GM19025 (cell line): ENCODE measurements at regions not wholly inside any gene's neighbourhood (a gene's known extent, or its start where the extent isn't known, plus 50 kb on each side); places are given as distances from the start of the nearest gene placed in this dataset.

Source experiments
- ATAC-seq: cut with Tn5 transposase; IDR thresholded peaks from one replicate; pipeline ENCODE4 v1.9.1; 2021; ENCODE audit warnings: mild to moderate bottlenecking, low read depth, moderate library complexity; ENCODE audit not compliant: unreplicated experiment

GRCh38 chr7:10210000-10210399 is 763.7 kb upstream of the PHF14 start:
- ATAC-seq = no peak

- ATAC-seq = no peak
Observed at GRCh38 chr7:10211016-10211415, 762.7 kb upstream of the PHF14 start.

GRCh38 chr7:10211861-10212260 is 761.8 kb upstream of the PHF14 start:
- no peak for ATAC-seq

- ATAC-seq = no peak
Observed at GRCh38 chr7:10212649-10213048, 761.0 kb upstream of the PHF14 start.

DNA sequence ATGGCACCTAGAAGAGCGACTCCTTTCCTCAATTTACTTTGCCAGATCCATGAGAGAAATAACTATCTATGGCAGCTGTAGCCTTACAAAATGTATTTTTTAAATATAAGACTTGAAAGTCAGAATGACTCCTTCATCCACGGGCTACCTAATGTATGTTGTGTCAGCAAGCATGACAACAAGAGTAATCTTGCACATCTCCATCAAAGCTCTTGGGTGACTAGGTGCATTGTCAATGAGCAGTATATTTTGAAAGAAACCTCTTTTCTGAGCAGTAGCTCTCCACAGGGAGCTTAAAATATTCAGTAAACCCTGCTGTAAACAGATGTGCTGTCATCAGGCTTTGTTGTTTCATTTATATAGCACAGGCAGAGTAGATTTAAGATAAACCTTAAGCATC is 757.2 kb upstream of the PHF14 start:
- ATAC-seq = no peak

DNA sequence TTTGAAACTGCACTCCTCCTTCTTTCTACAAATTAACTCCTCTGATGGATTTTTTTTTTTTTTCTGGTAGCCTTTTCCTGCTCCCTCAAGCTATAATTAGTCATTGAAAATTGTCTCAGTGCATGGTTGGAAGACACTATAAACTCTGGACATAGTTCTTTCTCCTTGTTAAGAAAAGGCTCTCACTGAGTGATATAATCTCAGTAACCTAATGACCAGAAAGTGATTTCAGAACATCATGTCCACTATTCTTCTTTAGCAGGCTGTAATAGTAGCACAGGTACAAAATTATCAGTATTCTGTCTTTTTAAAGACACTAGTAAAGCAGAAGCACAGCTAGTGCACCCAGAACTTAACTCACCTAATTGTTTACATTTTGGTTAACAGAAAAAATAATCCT is 752.6 kb upstream of the PHF14 start:
- no peak for ATAC-seq

DNA sequence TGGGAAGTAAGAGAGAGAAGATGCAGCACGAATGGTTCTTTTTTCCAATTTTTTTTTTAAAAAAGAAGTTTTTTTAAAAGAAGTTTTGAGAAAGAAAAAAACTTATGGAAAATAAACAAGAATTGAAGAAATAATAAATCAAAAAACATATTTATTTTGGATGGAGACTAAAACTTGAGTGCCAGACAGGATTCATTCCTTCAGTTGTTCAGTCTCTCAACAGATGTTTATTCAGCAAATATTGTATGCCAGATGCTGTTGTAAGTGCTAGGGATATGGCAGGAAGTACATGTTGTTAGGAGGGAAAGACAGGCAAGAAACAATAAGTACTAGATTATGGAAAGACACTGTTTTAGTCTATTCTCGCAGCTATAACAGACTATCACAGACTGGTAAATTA is 750.7 kb upstream of the PHF14 start:
- ATAC-seq = no peak

GRCh38 chr7:10225275-10225674 is 748.4 kb upstream of the PHF14 start:
- ATAC-seq = no peak

DNA sequence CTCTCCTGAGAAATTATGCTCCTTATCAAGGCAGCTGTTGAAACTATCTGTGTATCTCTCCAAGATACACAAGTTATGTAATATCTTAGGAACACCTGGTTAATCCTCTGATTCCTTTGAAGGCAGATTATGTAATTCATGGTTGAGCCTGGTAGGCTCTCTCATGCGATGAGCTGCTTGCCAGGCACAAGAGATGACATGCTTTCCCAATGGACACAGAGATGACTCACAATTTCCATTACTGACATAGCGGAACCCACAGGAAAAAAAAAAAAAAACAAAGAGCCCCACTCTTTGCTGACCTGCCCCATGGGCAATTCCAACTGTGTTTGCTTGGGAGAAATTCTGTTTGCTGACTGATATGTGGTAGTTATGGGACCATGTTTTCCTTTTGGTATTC is 736.4 kb upstream of the PHF14 start:
- ATAC-seq = no peak

- no peak for ATAC-seq
Observed at GRCh38 chr7:10238641-10239040, 735.0 kb upstream of the PHF14 start.

DNA sequence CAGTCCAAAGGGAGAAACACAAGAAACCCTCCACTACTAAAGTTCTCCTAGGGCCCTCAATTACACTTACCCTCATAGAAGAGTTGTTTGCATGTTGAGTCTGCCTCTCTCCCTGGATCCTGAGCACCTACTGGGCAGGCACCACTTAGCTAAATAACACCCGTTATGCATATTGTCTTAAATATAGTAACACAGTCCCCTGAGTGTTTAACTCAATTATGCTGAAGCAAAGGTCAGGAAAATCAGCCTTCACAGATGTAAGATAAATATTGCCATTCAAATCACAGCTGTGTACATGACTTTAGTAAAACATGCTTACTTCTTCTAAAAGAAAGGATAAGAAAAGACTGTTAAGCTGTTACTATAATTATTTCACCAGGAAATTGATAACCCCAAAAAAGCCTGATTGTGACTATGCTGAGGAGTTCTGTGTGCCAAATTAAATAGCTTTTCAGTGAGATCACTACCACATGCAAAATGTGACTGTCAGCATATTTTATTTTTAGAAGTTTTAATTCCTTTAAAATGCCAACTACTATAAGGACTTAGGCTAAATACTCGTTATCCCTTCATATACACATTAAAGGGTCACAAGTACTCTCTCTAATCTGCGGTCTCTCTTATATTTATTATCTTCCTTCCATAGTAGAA is 733.9 kb upstream of the PHF14 start:
- no peak for ATAC-seq

GRCh38 chr7:10245406-10245805 is 728.3 kb upstream of the PHF14 start:
- no peak for ATAC-seq

DNA sequence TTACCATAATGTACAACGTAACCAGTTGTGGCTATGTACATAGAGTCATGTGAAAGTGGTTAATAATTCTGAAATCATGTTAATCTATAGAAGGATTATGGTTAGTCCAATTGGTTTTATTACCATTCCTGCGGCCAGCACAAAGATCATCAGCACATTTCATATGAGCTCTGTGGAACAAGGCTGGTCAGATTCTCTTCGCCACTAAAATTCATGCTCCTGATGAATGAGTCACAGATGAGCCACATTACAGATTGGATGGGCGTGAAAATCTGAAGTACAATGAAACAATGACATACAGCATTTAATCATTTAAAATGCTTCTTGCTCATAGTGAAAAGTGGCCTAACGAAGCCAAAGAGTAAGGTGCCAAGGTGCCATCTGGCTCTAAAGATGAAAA is 716.2 kb upstream of the PHF14 start:
- no peak for ATAC-seq

DNA sequence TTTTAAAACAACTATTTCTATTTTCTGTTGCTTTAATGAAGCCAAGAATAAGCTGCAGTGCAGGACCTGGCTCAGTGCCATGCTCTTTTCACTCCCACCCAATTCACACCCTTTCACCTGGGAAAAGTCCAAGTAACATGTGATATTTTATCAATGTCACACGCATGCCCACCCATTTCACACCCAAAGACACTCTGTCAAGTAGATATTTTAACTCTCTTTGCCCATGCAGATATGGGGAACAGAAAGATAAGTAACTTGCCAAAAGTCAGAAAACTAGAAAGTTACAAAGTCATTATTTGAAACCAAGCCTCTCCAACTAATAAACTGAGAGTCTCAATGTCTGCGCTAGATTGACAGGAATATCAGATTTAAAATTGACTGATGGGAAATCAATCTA is 706.7 kb upstream of the PHF14 start:
- ATAC-seq = no peak

DNA sequence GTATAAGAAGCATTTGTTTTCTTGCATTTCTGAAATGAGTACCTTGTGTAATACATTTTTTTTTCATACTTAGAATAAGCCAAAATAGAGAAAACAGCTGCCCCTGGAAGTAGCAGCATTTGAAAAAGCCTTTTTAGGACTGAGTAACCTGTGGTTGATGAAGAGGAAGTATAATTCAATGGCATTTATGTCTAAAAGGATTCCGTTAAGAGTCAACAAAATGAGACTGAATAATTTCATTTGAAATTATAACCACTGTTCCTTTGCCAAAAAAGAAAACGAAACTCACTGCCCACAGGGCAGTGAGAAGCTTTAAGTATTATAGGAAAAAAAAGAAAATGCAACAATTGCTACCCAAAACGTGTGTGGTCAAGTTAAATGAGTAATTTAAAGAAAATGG is 705.6 kb upstream of the PHF14 start:
- ATAC-seq = no peak

GRCh38 chr7:10282909-10283308 is 690.8 kb upstream of the PHF14 start:
- no peak for ATAC-seq

DNA sequence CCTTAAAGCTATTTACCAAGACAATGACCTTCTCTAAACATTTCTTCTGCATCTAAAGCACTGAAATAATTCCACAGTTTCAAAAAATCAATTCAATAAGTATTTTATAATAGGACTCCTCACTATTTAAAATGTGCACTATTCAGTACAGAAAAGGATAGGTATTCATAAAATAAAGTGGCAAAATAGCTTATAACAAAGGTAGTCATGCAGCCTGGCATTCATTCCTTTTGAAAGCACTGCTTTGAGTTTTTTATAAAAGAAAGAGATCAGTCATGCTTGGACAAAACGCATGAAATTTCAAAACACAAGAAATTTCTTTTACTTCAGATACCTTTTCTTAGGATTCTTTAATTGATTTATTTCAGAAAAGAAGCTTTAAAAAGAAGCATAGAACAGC is 689.7 kb upstream of the PHF14 start:
- ATAC-seq = no peak

DNA sequence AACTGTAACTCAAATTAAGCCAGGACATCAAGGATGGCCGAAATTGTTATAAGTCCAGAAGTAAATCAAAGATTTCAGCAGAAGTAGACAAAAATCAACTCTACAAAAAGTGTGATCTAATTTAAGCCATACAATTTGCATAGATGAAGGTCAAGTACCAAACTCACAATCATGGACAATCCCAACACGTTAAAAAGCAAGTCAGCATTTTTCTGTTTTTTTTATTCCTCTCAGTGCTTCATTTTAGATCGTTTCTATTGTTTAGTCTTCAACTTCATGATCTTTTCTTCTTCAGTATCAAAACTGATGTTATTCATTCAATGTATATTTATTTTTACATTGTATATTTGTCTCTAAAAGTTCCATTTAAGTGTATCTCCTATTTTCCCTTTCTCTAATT is 674.3 kb upstream of the PHF14 start:
- no peak for ATAC-seq

- ATAC-seq = no peak
Observed at GRCh38 chr7:10300577-10300976, 673.1 kb upstream of the PHF14 start.

GRCh38 chr7:10308276-10308675 is 665.4 kb upstream of the PHF14 start:
- no peak for ATAC-seq

DNA sequence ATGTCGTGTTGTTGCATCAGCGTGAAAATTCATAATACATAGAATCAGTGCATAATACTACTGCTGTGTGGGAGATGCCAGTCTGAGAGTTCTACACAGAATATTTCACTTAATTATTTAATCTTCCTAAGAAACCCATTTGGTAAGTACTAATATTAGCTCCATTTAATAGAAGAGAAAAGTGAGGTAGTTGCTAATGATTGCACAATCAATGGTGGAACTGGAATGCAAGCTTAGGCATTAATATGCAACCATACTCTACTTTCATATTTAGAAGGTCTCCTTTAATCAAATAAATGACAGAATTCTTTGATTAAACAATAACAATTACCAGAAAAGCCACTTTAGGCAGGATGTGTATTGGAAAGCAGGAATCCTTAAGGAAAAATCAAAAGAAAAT is 660.7 kb upstream of the PHF14 start:
- ATAC-seq = no peak

GRCh38 chr7:10315881-10316280 is 657.8 kb upstream of the PHF14 start:
- ATAC-seq = no peak

GRCh38 chr7:10316488-10316887 is 657.2 kb upstream of the PHF14 start:
- no peak for ATAC-seq
